ENCODE measurements at regions not wholly inside any gene's neighbourhood (a gene's known extent, or its start where the extent isn't known, plus 50 kb on each side); places are given as distances from the start of the nearest gene placed in this dataset.
A peak's percentile ranks its signal among the peaks of the same experiment; 100 is the strongest.

- TF ChIP-seq CTCF (IDR thresholded peaks at IDR 0.05): no peak
Measured at GRCh38 chr14:101082036-101082435, 178.5 kb upstream of the RTL1 start.

GRCh38 chr14:101082436-101083384 lies 179.2 kb upstream of the RTL1 start:
- no peak for TF ChIP-seq CTCF (IDR thresholded peaks at IDR 0.05)
- no peaks in the 10 kb centered on the region for H3K9me3 ChIP-seq (ENCODE audit: control insufficient read depth, insufficient read depth, low read length)
- Mint-ChIP-seq H3K36me3 (no peaks in the 10 kb centered on the region), H3K4me3 (no peak overlapping the region), H3K27me3 (ENCODE audit: low read depth in 2 of 2) (peaks cover 32 to 48% of the 10 kb centered on the region in 2 donors), H3K4me1 (no peaks in the 10 kb centered on the region), H3K27ac (no peak overlapping the region), H3K9me3 (peaks cover 0 to 3% of the 10 kb centered on the region in 2 donors)
- peak in 1 of 2 donors; percentile 8 for DNase-seq
- no peak overlapping the region for H3K4me3 ChIP-seq (ENCODE audit: low read length)
- H3K27ac ChIP-seq (ENCODE audit: low read length): no peak overlapping the region
- no peaks in the 10 kb centered on the region for H3K27me3 ChIP-seq (ENCODE audit: control insufficient read depth, insufficient read depth, low read length)
- peaks cover 2% of the 10 kb centered on the region for H3K4me1 ChIP-seq (ENCODE audit: control insufficient read depth, insufficient read depth, low read length)
- no peak for ATAC-seq
- intact Hi-C loops (cut with micrococcal nuclease): no loop called here
- no peaks in the 10 kb centered on the region for H3K36me3 ChIP-seq (ENCODE audit: control insufficient read depth, insufficient read depth, low read length)
- WGBS (ENCODE audit: insufficient coverage): 87% methylated on average over 10 of the region's 10 CpGs

More at GRCh38 chr14:101082036-101082435, 178.5 kb upstream of the RTL1 start:
- no peaks in the 10 kb centered on the region for H3K36me3 Mint-ChIP-seq
- WGBS (ENCODE audit: insufficient coverage): 84% methylated on average over 9 of the region's 10 CpGs
- H3K27ac Mint-ChIP-seq: no peak overlapping the region
- H3K9me3 Mint-ChIP-seq: peaks cover 0 to 3% of the 10 kb centered on the region in 2 donors
- ATAC-seq: no peak
- intact Hi-C loops (cut with micrococcal nuclease): no loop called here
- peak in 1 of 2 donors; percentile 4 for DNase-seq
- H3K27me3 ChIP-seq (ENCODE audit: control insufficient read depth, insufficient read depth, low read length): peaks cover 2% of the 10 kb centered on the region
- H3K4me1 Mint-ChIP-seq: peaks cover 0 to 6% of the 10 kb centered on the region in 2 donors
- H3K36me3 ChIP-seq (ENCODE audit: control insufficient read depth, insufficient read depth, low read length): no peaks in the 10 kb centered on the region
- H3K27me3 Mint-ChIP-seq (ENCODE audit: low read depth in 2 of 2): peaks cover 34 to 48% of the 10 kb centered on the region in 2 donors
- no peak overlapping the region for H3K27ac ChIP-seq (ENCODE audit: low read length)
- H3K9me3 ChIP-seq (ENCODE audit: control insufficient read depth, insufficient read depth, low read length): no peaks in the 10 kb centered on the region
- H3K4me3 Mint-ChIP-seq: no peak overlapping the region
- H3K4me1 ChIP-seq (ENCODE audit: control insufficient read depth, insufficient read depth, low read length): peaks cover 9% of the 10 kb centered on the region
- no peak overlapping the region for H3K4me3 ChIP-seq (ENCODE audit: low read length)

GRCh38 chr14:101083564-101084435 lies 180.3 kb upstream of the RTL1 start:
- no peak for TF ChIP-seq CTCF (IDR thresholded peaks at IDR 0.05)
- WGBS (ENCODE audit: insufficient coverage): 84% methylated on average over 17 of the region's 18 CpGs
- intact Hi-C loops (cut with micrococcal nuclease): no loop called here
- Mint-ChIP-seq H3K27ac (no peak overlapping the region), H3K27me3 (ENCODE audit: low read depth in 2 of 2) (peaks cover 26 to 39% of the 10 kb centered on the region in 2 donors), H3K36me3 (no peaks in the 10 kb centered on the region), H3K9me3 (peaks cover 0 to 3% of the 10 kb centered on the region in 2 donors), H3K4me3 (no peak overlapping the region), H3K4me1 (no peaks in the 10 kb centered on the region)
- ATAC-seq: no peak
- H3K36me3 ChIP-seq (ENCODE audit: control insufficient read depth, insufficient read depth, low read length): no peaks in the 10 kb centered on the region
- DNase-seq: peak in 1 of 2 donors; percentile 6
- no peak overlapping the region for H3K27ac ChIP-seq (ENCODE audit: low read length)
- H3K4me1 ChIP-seq (ENCODE audit: control insufficient read depth, insufficient read depth, low read length): no peaks in the 10 kb centered on the region
- H3K4me3 ChIP-seq (ENCODE audit: low read length): no peak overlapping the region
- no peaks in the 10 kb centered on the region for H3K9me3 ChIP-seq (ENCODE audit: control insufficient read depth, insufficient read depth, low read length)
- H3K27me3 ChIP-seq (ENCODE audit: control insufficient read depth, insufficient read depth, low read length): no peaks in the 10 kb centered on the region
